Rectal smooth muscle tissue (tissue), 1 donor: ENCODE measurements at regions not wholly inside any gene's neighbourhood (a gene's known extent, or its start where the extent isn't known, plus 50 kb on each side); places are given as distances from the start of the nearest gene placed in this dataset.

ENCODE experiments used
- H3K27ac ChIP-seq: one replicate; pipeline ENCODE4 v1.7.0; 2013; ENCODE audit warnings: low read depth, low read length, inconsistent platforms
- H3K27me3 ChIP-seq: one replicate; pipeline ENCODE4 v1.7.0; 2013; ENCODE audit warnings: low read length; ENCODE audit not compliant: control insufficient read depth, insufficient read depth
- H3K36me3 ChIP-seq: one replicate; pipeline ENCODE4 v1.7.0; 2013; ENCODE audit warnings: low read length; ENCODE audit not compliant: control insufficient read depth, insufficient read depth
- H3K4me1 ChIP-seq: one replicate; pipeline ENCODE4 v1.7.0; 2013; ENCODE audit warnings: low read length; ENCODE audit not compliant: control insufficient read depth, insufficient read depth
- H3K4me3 ChIP-seq: one replicate; pipeline ENCODE4 v1.7.0; 2013; ENCODE audit warnings: low read length
- H3K9ac ChIP-seq: one replicate; pipeline ENCODE4 v1.7.0; 2013; ENCODE audit warnings: low read length

GRCh38 chr4:17142232-17142711, 243.8 kb upstream of the LDB2 start:
- no peaks in the 10 kb centered on the region for H3K4me1 ChIP-seq
- H3K4me3 ChIP-seq: no peak overlapping the region
- no peak overlapping the region for H3K9ac ChIP-seq
- H3K27me3 ChIP-seq: no peaks in the 10 kb centered on the region
- no peaks in the 10 kb centered on the region for H3K36me3 ChIP-seq
- H3K27ac ChIP-seq: no peak overlapping the region

DNA sequence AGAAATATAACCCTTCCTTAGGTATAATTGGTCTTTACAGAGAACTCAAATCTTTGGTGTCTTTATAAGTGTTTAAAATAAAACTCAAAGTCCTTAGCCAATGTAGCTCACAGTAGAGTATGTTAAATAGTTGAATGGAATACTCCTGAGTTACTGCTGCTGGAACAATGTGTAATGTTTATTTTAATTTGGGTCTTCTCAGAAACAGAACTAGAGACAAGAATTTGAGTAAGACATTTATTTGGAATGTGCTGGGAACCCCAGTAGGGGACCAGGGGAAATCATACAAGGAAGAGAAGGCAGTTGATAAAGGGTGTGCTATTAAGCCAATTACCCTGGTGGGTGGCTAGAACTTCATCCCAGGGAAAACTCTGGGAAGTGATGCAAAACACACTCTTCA, 240.4 kb upstream of the LDB2 start:
- Histone ChIP-seq H3K4me3 (no peak overlapping the region), H3K9ac (no peak overlapping the region), H3K4me1 (no peaks in the 10 kb centered on the region), H3K27ac (no peak overlapping the region), H3K27me3 (no peaks in the 10 kb centered on the region), H3K36me3 (no peaks in the 10 kb centered on the region)

DNA sequence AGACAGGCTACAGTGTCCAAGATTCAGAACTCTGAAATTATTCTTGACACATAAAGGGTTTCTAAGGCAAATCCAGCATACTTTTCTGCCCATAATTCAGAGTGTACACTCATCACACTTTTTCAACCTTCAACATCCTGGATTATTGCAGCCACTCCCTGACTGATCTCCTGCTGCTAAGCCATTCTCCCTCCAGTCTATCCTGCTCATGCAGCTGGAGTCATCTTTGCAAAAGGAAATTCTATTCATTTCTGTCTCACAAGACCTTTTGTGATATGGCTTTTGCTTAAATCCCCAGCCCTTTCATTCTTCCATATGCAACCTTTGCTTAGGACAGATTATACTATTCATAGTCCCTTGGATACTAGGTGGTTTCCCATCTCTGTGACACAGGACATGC, 236.1 kb upstream of the LDB2 start:
- no peak overlapping the region for H3K9ac ChIP-seq
- no peaks in the 10 kb centered on the region for H3K4me1 ChIP-seq
- no peak overlapping the region for H3K27ac ChIP-seq
- no peaks in the 10 kb centered on the region for H3K27me3 ChIP-seq
- no peaks in the 10 kb centered on the region for H3K36me3 ChIP-seq
- no peak overlapping the region for H3K4me3 ChIP-seq

GRCh38 chr4:17134100-17134499, 235.7 kb upstream of the LDB2 start:
- H3K4me1 ChIP-seq: no peaks in the 10 kb centered on the region
- no peaks in the 10 kb centered on the region for H3K27me3 ChIP-seq
- H3K4me3 ChIP-seq: no peak overlapping the region
- no peak overlapping the region for H3K9ac ChIP-seq
- H3K27ac ChIP-seq: no peak overlapping the region
- H3K36me3 ChIP-seq: no peaks in the 10 kb centered on the region

DNA sequence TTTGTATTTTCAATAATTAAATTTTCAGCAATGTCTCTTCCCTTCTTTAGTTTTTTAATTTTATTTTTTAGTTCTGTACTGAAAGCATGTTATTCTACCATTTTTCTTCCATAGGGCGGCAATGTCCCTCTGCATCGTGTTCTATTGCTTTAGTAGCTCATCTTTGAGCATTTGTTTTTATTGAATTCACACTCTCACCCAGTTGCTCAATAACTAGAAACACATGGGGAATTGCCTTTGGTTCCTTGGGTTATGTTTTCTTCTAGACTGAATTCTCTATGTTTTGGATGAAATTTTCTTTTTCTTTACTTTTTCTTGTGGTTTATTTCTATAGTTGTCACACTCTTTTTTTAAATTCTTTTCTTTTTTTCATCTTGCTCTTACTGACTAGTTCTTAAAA, 233.8 kb upstream of the LDB2 start:
- H3K9ac ChIP-seq: no peak overlapping the region
- no peak overlapping the region for H3K27ac ChIP-seq
- H3K36me3 ChIP-seq: no peaks in the 10 kb centered on the region
- no peak overlapping the region for H3K4me3 ChIP-seq
- no peaks in the 10 kb centered on the region for H3K4me1 ChIP-seq
- H3K27me3 ChIP-seq: no peaks in the 10 kb centered on the region

DNA sequence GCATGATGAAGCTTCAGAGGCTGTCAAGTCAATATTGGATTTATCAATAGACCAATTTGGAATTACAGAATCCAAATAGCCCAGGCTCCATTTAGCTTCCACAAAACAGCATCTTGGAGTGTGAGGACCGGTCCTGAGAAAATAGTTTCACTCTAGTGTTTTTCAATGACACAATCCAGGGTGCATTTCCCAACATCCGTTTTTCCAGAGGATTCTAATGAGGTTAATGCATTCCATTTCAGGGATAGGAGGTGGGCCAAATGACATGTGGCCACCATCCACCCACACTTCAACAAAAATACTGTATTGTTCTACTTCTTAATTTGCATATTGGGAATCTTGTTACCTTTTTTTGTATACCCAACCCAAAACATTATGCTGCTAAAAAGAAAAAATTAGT, 229.8 kb upstream of the LDB2 start:
- Histone ChIP-seq H3K27me3 (no peaks in the 10 kb centered on the region), H3K4me3 (no peak overlapping the region), H3K36me3 (no peaks in the 10 kb centered on the region), H3K27ac (no peak overlapping the region), H3K4me1 (no peaks in the 10 kb centered on the region), H3K9ac (no peak overlapping the region)

GRCh38 chr4:17126321-17126966, 228.0 kb upstream of the LDB2 start:
- no peak overlapping the region for H3K27ac ChIP-seq
- H3K4me1 ChIP-seq: no peaks in the 10 kb centered on the region
- H3K4me3 ChIP-seq: no peak overlapping the region
- H3K27me3 ChIP-seq: no peaks in the 10 kb centered on the region
- H3K9ac ChIP-seq: no peak overlapping the region
- no peaks in the 10 kb centered on the region for H3K36me3 ChIP-seq

- no peaks in the 10 kb centered on the region for H3K27me3 ChIP-seq
- H3K27ac ChIP-seq: no peak overlapping the region
- no peak overlapping the region for H3K9ac ChIP-seq
- H3K4me3 ChIP-seq: no peak overlapping the region
- no peaks in the 10 kb centered on the region for H3K36me3 ChIP-seq
- H3K4me1 ChIP-seq: no peaks in the 10 kb centered on the region
Measured at GRCh38 chr4:17124767-17125166, 226.3 kb upstream of the LDB2 start.

- no peak overlapping the region for H3K4me3 ChIP-seq
- no peak overlapping the region for H3K27ac ChIP-seq
- no peaks in the 10 kb centered on the region for H3K4me1 ChIP-seq
- no peaks in the 10 kb centered on the region for H3K27me3 ChIP-seq
- H3K36me3 ChIP-seq: no peaks in the 10 kb centered on the region
- no peak overlapping the region for H3K9ac ChIP-seq
Measured at GRCh38 chr4:17120761-17121160, 222.3 kb upstream of the LDB2 start.

GRCh38 chr4:17117746-17118145, 219.3 kb upstream of the LDB2 start:
- H3K9ac ChIP-seq: no peak overlapping the region
- H3K36me3 ChIP-seq: no peaks in the 10 kb centered on the region
- H3K4me1 ChIP-seq: no peaks in the 10 kb centered on the region
- H3K27ac ChIP-seq: no peak overlapping the region
- H3K27me3 ChIP-seq: no peaks in the 10 kb centered on the region
- H3K4me3 ChIP-seq: no peak overlapping the region

GRCh38 chr4:17115583-17115982, 217.1 kb upstream of the LDB2 start:
- Histone ChIP-seq H3K4me3 (no peak overlapping the region), H3K27ac (no peak overlapping the region), H3K4me1 (no peaks in the 10 kb centered on the region), H3K9ac (no peak overlapping the region), H3K27me3 (no peaks in the 10 kb centered on the region), H3K36me3 (no peaks in the 10 kb centered on the region)

- no peaks in the 10 kb centered on the region for H3K36me3 ChIP-seq
- no peak overlapping the region for H3K4me3 ChIP-seq
- no peaks in the 10 kb centered on the region for H3K27me3 ChIP-seq
- H3K9ac ChIP-seq: no peak overlapping the region
- H3K27ac ChIP-seq: no peak overlapping the region
- H3K4me1 ChIP-seq: no peaks in the 10 kb centered on the region
Measured at GRCh38 chr4:17112292-17112659, 213.8 kb upstream of the LDB2 start.

GRCh38 chr4:17109126-17109525, 210.7 kb upstream of the LDB2 start:
- Histone ChIP-seq H3K27me3 (no peaks in the 10 kb centered on the region), H3K4me3 (no peak overlapping the region), H3K27ac (no peak overlapping the region), H3K4me1 (no peaks in the 10 kb centered on the region), H3K9ac (no peak overlapping the region), H3K36me3 (no peaks in the 10 kb centered on the region)
